HG02759 (cell line): ENCODE measurements at regions not wholly inside any gene's neighbourhood (a gene's known extent, or its start where the extent isn't known, plus 50 kb on each side); places are given as distances from the start of the nearest gene placed in this dataset.
"Not testable (repeated sequence)": the region's sequence is repeated elsewhere in the genome, so short reads cannot be mapped to it uniquely, and the experiment has no call there.

Source experiments
- ATAC-seq: cut with Tn5 transposase; IDR thresholded peaks from one replicate; pipeline ENCODE4 v1.9.1; 2021; ENCODE audit warnings: mild to moderate bottlenecking, moderate library complexity; ENCODE audit not compliant: unreplicated experiment

- ATAC-seq: no peak
Measured at GRCh38 chr2:200101922-200102321, 146.5 kb downstream of the MAIP1 start.

DNA sequence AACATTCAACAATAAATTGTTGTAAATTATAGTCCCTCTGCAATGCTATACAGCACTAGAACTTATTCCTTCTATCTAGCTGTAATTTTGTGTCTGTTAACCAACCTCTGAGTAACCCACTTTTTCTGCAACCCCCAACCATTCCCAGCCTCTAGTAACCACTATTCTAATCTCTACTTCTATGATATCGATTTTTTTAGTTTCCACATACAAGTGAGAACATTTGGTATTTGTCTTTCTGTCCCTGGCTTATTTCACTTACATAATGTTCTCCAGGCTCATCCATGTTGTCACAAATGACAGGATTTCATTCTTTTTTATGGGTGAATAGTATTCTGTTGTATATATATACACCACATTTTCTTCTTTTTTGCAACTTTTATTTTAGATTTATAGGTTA is 147.6 kb downstream of the MAIP1 start:
- no peak for ATAC-seq

GRCh38 chr2:200104015-200104414 is 148.6 kb downstream of the MAIP1 start:
- ATAC-seq: no peak

DNA sequence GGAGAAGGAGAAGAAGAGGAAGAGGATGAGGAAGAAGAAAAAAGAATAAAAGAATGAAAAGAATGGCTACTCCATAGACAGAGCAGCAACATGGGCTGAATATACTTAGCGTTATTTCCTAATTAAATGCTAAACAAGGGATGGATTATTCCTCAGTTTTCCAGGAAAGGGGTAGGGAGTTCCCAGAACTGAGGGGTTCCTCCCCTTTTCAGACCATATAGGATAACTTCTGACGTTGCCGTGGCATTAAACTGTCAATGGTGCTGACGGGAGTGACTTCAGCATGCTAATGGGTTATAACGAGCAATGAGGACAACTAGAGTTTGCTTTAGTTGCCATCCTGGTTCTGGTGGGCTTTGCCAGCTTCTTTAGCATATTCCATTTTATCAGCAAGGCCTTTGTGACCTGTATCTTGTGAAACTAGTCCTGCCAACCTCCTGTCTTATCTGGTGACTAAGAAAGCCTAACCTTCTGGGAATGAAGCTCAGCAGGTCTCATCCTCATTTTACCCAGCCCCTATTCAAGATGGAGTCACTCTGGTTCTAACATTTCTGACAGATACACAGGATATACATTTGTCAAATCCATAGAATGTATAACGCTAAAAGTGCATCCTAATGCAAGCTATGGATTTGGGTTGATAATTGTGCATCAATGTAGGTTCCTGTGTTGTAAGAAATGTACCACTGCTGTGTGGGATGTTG is 152.3 kb downstream of the MAIP1 start:
- ATAC-seq: no peak

DNA sequence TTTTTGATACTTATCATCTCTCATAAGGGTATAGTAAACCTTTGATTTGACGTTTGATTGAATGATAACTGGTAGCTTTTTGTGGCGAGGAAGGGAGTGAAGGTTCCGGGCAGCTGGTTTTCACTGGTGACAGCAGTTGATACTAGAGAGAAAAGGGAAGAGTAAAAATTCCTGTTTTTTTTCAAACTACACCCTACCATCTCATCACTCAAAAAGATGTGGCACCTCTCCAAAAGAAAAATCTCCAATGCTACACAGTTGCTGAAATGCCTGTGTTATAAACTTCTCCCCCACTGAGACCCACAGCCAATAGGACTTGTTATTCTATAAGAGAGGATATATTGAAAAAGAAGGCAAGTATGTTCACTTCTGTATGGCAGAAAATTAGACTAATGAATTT is 154.0 kb downstream of the MAIP1 start:
- ATAC-seq: no peak

DNA sequence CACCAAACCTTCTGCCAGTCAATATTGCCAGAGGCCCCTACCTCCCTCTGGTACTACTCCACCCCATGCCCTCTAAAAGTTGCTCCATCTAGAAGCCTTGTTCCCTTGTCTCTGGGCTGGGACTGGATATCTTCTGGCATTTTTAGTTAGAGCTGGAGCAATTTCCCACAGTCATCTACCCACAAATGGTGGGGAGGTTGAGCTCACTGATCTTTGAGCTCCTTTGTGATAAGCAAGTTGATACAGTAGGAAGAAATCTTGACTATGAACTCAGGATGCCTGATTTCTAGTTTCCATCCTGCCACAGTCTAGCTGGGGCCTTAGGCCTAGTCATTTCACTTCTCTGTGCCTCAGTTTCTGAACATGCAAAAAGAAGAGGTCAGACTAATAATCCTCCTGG is 155.0 kb downstream of the MAIP1 start:
- ATAC-seq: no peak

- not testable (repeated sequence) for ATAC-seq
Measured at GRCh38 chr2:200113016-200113799, 157.8 kb downstream of the MAIP1 start.

DNA sequence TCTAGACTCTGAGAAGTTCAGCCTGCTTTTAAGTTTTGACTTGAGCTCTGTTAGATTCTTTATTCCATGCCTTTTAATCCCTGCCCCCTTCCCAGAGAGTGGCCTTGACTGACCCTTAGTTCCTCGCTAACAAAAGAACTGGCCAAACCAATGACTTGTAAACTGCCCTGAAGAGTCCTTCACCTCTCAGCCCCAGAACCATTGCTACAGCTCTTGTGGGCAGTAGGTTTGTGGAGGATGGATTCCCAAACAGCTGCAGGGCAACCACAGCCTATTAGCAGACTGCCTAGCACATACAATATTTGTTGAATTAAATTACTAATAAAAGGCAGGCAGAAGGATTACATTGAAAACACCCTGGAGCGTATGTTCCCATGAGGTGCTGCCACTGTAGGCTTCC is 163.9 kb downstream of the MAIP1 start:
- ATAC-seq: no peak

DNA sequence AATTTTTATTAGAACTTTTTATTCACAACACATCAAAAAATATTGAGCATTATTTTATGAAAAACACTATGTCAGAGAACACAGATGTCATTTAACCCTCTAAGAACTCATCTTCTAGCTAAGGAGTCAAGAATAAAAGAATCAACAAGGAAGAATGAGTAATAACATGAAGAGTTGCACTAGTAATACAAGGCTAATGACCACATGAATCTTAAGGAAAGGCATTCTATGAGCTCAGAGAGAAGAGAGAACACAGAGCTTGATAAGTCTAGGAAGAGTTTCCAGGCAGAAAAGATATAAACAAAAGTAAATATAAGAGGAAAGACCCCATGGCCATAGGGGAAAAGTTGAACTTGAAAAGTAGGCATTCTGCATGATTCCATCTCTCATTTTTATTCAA is 166.5 kb downstream of the MAIP1 start:
- ATAC-seq: no peak

DNA sequence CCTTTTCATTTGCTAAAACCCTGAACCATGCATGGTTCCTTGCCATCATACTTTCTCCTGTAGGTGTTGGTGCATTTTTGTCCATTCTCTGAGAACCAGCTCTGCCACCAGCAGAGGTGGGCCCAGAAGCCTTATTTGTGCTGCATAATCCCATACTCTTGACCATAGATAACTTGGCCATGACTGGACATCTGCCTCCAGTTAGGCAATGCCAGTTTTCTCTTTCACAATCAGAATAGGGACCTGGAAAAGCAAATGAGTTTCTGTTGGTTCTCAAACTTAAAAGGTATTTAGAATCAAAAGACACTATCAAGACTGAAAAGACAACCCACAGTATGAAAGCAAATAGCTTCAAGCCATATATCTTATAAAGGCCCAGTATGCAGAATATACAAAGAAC is 167.3 kb downstream of the MAIP1 start:
- no peak for ATAC-seq

DNA sequence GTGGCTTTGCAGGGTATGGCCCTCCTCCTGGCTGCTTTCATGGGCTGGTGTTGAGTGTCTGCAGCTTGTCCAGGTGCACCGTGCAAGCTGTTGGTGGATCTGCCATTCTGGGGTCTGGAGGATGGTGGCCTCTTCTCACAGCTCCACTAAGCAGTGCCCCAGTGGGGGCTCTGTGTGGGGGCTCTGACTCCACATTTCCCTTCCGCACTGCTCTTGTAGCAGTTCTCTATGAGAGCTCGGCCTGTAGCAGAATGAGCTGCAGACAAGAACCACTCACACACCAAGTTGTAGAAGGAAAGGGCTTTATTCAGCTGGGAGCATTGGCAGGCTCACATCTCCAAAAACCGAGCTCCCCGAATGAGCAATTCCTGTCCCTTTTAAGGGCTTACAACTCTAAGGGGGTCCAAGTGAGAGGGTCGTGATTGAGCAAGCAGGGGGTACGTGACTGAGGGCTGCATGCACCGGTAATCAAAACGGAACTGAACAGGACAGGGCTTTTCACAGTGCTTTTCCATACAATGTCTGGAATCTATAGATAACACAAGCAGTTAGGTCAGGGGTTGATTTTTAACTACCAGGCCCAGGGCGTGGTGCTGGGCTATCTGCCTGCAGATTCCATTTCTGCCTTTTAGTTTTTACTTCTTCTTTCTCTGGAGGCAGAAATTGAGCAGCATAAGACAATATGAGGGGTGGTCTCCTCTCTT is 169.4 kb downstream of the MAIP1 start:
- ATAC-seq: not testable (repeated sequence)

DNA sequence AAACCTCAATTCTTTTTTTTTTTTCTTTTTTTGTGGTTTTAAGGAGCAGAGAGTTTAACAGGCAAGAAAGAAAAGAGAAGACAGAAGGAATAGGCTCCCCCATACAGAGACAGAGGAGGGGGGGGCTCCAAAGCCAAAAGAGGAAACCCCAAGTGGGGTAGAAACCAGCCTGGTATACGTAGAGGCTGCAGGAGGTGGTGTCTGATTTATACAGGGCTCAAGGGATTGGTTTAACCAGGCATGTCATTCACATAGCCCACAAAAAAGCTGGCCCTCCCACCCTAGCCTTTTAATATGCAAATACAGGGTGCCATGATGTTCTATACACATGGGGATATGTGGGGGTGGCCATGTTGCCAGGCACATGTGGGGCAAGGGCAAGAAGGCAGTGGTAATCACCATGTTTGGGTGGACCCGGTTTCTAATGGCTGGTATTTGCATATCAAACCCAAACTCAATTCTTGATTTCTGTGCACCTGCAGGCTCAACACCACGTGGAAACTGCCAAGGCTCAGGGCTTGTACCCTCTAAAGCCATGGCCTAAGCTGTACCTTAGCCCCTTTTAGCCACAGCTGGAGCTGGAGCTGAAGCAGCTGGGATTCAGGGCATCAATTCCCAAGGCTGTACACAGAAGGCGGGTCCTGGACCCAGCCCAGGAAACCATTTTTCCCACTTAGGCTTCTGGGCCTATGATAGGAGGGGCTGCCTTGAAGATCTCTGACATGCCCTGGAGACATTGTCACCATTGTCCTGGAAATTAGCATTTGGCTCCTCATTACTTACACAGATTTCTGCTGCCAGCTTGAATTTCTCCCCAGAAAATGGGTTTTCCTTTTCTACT is 170.3 kb downstream of the MAIP1 start:
- no peak for ATAC-seq

- not testable (repeated sequence) for ATAC-seq
Measured at GRCh38 chr2:200126285-200126670, 170.9 kb downstream of the MAIP1 start.

GRCh38 chr2:200126680-200127079 is 171.3 kb downstream of the MAIP1 start:
- not testable (repeated sequence) for ATAC-seq

DNA sequence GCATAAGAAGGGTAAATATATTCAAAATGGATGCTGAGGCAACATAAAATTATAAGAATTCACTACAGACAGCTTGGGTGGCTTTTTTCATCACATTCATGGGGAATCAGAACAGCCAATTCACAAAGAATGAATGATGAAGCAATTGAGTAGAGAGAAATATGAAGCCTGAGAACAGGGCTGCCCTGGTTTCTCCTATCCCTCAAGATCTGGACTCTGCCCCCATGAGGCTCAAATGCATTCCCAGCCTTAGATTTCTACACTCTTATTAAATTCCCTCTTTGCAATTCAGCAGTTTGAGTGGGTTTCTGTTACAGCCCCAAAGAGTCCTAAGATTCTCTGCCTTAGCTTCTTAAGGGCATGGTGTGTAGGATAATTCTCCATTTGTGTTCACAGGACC is 172.5 kb downstream of the MAIP1 start:
- ATAC-seq: no peak

DNA sequence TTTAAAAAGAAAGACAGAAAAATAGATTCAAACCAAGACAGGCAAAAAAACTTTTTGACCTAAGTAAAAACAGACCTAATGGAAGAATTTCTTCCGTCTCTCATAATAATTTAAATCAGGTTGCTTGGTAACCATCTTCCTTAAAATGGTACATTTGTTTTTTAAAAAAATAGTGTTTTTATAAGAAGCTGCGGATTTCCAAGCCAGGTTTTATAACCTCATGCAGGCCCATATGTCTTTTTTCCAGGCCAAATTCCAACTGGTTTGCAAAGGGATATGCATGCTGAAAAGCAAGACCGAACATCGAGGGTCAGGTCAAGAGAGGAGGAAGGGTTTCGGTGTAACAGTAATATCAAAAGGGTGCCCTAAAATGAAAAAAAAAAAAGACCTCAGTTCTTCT is 172.9 kb downstream of the MAIP1 start:
- ATAC-seq: no peak

GRCh38 chr2:200129721-200130462 is 174.5 kb downstream of the MAIP1 start:
- no peak for ATAC-seq

GRCh38 chr2:200130762-200131166 is 175.4 kb downstream of the MAIP1 start:
- no peak for ATAC-seq

DNA sequence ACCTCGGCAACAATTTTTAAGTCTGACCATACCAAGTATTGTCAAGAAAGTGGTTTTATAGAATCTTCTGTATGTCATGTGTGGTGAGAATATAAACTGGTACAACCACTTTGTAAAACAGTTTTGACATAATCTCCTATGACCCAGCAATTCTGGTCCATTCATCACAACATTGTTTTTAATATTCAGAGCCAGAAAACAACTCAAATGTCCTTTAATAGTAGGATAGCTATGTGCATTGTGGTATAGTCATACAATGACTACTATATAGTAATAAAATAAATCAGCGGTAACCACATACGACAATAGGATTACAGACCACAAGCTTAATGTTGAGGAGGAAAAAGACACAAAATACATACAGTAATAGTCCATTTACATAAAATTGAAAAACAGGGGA is 175.2 kb upstream of the SPATS2L start:
- no peak for ATAC-seq

- no peak for ATAC-seq
Measured at GRCh38 chr2:200135082-200135481, 171.4 kb upstream of the SPATS2L start.
